ENCODE measurements at regions not wholly inside any gene's neighbourhood (a gene's known extent, or its start where the extent isn't known, plus 50 kb on each side); places are given as distances from the start of the nearest gene placed in this dataset.

DNA sequence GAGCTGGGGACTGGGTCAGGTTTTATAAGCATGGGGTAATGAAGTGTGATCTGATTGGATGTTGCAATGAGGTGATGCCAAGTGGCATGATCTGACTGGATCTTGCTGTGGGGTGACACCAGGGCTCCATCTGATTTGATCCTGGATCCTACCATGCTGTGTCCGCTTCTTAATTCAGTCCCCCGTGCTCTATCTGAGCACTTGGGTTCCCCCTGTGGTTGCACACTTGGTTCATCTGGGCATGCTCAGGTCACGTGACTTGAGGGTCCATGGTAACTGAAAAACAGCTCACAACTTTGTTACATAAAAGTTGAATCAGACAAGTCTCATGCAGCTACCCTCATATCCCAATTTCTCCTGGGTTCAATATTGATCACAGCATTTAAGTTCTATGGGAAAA lies 448.6 kb upstream of the NRP1 start:
- TF ChIP-seq, protein P1, sequence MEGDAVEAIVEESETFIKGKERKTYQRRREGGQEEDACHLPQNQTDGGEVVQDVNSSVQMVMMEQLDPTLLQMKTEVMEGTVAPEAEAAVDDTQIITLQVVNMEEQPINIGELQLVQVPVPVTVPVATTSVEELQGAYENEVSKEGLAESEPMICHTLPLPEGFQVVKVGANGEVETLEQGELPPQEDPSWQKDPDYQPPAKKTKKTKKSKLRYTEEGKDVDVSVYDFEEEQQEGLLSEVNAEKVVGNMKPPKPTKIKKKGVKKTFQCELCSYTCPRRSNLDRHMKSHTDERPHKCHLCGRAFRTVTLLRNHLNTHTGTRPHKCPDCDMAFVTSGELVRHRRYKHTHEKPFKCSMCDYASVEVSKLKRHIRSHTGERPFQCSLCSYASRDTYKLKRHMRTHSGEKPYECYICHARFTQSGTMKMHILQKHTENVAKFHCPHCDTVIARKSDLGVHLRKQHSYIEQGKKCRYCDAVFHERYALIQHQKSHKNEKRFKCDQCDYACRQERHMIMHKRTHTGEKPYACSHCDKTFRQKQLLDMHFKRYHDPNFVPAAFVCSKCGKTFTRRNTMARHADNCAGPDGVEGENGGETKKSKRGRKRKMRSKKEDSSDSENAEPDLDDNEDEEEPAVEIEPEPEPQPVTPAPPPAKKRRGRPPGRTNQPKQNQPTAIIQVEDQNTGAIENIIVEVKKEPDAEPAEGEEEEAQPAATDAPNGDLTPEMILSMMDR (IDR thresholded peaks at IDR 0.05; ENCODE audit: borderline replicate concordance, extremely low read depth, low read length, poor library complexity, severe bottlenecking) = no peak
- no peak for TF ChIP-seq EZH2 (IDR thresholded peaks at IDR 0.05; ENCODE audit: borderline replicate concordance, low read depth, low read length, severe bottlenecking)
